OCI-LY7 (cell line): ENCODE measurements at regions not wholly inside any gene's neighbourhood (a gene's known extent, or its start where the extent isn't known, plus 50 kb on each side); places are given as distances from the start of the nearest gene placed in this dataset.
"Not testable (repeated sequence)": the region's sequence is repeated elsewhere in the genome, so short reads cannot be mapped to it uniquely, and the experiment has no call there.

Experiments
- BruUV-seq: library from RNA; stranded (reverse); fragments of 400-500 nt; replicated peaks from 2 replicates; lab custom pipeline; 2021; lab: Mats Ljungman, UMichigan
- CTCF ChIA-PET: fragments of 300-600 bp; sonication (Branson Sonifier 250); formaldehyde crosslinking; loops from one replicate; lab custom pipeline; 2022; ENCODE audit warnings: antibody characterized with exemption; ENCODE audit not compliant: unreplicated experiment; lab: Charles Lee
- POLR2A ChIA-PET: fragments of 300-600 bp; sonication (Branson Sonifier 250); formaldehyde crosslinking; loops from one replicate; lab custom pipeline; 2022; ENCODE audit warnings: antibody characterized with exemption; lab: Charles Lee
- DNase-seq: peaks from one replicate; pipeline ENCODE4 v3.0.0-alpha.2; 2015; ENCODE audit warnings: low spot score
- H2AFZ ChIP-seq: fragments of 200-600 bp; sonication (generic), shearing (Covaris generic); 2 replicates; pipeline ENCODE4 v1.6.1; 2014; ENCODE audit warnings: mild to moderate bottlenecking, antibody characterized with exemption, low read length, moderate library complexity
- H3K27ac ChIP-seq: fragments of 200-600 bp; sonication (generic); 2 replicates; pipeline ENCODE4 v1.5.1; 2014; ENCODE audit warnings: mixed run types, low read depth, mild to moderate bottlenecking, moderate library complexity, low read length, inconsistent platforms; ENCODE audit not compliant: poor library complexity, severe bottlenecking
- H3K36me3 ChIP-seq: fragments of 200-600 bp; sonication (generic); 2 replicates; pipeline ENCODE4 v1.6.1; 2014; ENCODE audit warnings: mild to moderate bottlenecking, antibody characterized with exemption, low read length, moderate library complexity, mixed read lengths; ENCODE audit not compliant: insufficient read depth
- H3K4me1 ChIP-seq: fragments of 200-600 bp; sonication (generic); 2 replicates; pipeline ENCODE4 v1.5.1; 2014; ENCODE audit warnings: mild to moderate bottlenecking, low read length; ENCODE audit not compliant: insufficient read depth, poor library complexity, severe bottlenecking
- H3K4me2 ChIP-seq: fragments of 200-600 bp; sonication (generic); 2 replicates; pipeline ENCODE4 v1.6.1; 2014; ENCODE audit warnings: mild to moderate bottlenecking, low read length
- H3K4me3 ChIP-seq: fragments of 200-600 bp; sonication (generic); 2 replicates; pipeline ENCODE4 v1.5.1; 2014; ENCODE audit warnings: mild to moderate bottlenecking, low read depth, low read length; ENCODE audit not compliant: poor library complexity, severe bottlenecking
- H3K79me2 ChIP-seq: fragments of 200-600 bp; sonication (generic); 2 replicates; pipeline ENCODE4 v1.6.1; 2016; ENCODE audit warnings: low read depth, mild to moderate bottlenecking, low read length, moderate library complexity, mixed read lengths; ENCODE audit not compliant: insufficient read depth
- H3K9me2 ChIP-seq: fragments of 200-600 bp; sonication (generic); 2 replicates; pipeline ENCODE4 v1.6.1; 2016; ENCODE audit warnings: mild to moderate bottlenecking, low read length, mixed read lengths; ENCODE audit not compliant: insufficient read depth
- H3K9me3 ChIP-seq: fragments of 200-600 bp; sonication (generic); 2 replicates; pipeline ENCODE4 v1.6.1; 2014; ENCODE audit warnings: mild to moderate bottlenecking, mixed run types, low read length, mixed read lengths
- H4K20me1 ChIP-seq: fragments of 200-600 bp; sonication (generic); 2 replicates; pipeline ENCODE4 v1.6.1; 2014; ENCODE audit warnings: mild to moderate bottlenecking, antibody characterized with exemption, low read length, moderate library complexity, mixed read lengths; ENCODE audit not compliant: insufficient read depth
- intact Hi-C: fragments of 100-400 bp; cut with micrococcal nuclease; formaldehyde crosslinking; loops from one replicate; pipeline ENCODE4 v1.10.0; 2022; ENCODE audit not compliant: unreplicated experiment

DNA sequence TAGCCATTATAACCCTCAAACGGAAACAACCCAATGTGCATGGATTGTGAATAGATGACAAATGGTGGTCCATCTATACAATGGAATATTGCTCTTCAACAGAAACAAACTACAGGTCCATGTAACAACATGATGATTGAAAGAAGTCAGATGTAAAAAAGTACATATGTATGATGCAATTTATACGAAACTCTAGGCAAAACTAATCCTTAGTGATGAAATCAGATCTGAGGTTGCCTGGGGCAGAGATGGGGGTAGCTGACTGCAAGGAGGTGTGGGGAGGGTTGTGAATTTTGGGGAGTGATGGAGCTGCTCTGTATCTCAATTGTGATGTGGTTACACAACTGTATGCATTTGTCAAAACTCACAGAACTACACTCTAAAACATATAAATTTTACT, 57.0 kb upstream of the RABL2A start:
- H3K9me3 ChIP-seq, H3K79me2 ChIP-seq, H3K27ac ChIP-seq, H3K4me1 ChIP-seq, H3K4me2 ChIP-seq, CTCF ChIA-PET, POLR2A ChIA-PET, DNase-seq, H4K20me1 ChIP-seq, H3K9me2 ChIP-seq, H3K4me3 ChIP-seq, H2AFZ ChIP-seq, BruUV-seq, H3K36me3 ChIP-seq, intact Hi-C loops: not testable (repeated sequence)

DNA sequence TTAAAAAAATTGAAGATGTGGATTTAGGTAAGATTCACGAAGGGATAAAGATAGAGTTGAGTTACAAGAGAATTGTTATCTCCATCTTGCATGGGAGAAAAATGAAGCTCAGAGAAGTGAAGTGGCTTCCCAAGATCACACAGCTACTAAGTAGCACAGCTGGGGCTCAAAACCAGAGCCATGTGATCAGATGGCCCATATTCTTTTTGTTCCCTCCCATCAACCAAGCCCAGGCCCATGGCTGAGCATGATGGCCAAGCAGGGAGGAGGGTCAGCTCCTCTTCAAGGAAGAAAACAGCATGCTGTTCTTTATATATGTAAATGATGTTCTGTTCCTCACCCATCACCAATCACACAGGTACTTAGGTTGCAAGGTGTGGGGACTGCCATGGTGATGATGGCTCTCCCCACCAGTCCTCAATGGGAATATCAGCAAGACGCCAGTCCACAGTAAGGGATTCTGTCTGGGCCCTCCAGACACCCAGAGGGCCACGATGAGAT, 56.5 kb upstream of the RABL2A start:
- BruUV-seq = not testable (repeated sequence)

DNA sequence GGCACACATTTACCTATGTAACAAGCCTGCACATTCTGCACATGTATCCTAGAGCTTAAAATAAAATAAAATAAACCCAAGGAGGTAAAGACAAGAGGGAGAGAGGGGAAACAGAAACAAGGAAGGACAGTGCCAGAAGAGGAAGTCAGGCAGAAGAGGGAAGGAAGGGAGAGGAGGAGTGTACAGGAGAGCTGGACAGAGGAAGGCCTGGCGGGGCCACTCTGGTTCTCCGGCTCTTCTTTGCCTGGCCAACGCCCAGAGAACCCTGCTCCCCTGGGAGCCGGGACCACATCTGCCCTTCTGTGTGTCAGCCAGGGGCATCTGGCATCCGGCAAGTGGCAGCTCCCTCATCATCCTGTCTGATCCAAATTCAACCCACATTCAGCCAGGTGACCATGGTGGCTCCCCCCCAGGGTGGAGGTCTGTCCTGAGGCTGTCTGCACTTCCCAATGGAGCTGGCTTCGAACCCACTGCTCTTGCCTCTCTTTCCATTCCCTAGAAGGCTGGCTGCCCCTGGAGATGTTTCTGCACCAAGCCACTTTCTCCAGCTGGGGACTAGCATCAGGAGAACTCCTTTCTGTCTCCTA, 55.5 kb upstream of the RABL2A start:
- H3K27ac ChIP-seq, H3K4me3 ChIP-seq, H3K4me2 ChIP-seq, H2AFZ ChIP-seq, POLR2A ChIA-PET, BruUV-seq, H3K9me2 ChIP-seq, intact Hi-C loops, H3K4me1 ChIP-seq, H3K9me3 ChIP-seq, CTCF ChIA-PET, H4K20me1 ChIP-seq, DNase-seq, H3K79me2 ChIP-seq, H3K36me3 ChIP-seq: not testable (repeated sequence)

More for the DNA sequence above, 56.5 kb upstream of the RABL2A start:
- CTCF ChIA-PET, H3K79me2 ChIP-seq, H4K20me1 ChIP-seq, DNase-seq, intact Hi-C loops, H3K27ac ChIP-seq, H3K9me2 ChIP-seq, H2AFZ ChIP-seq, H3K4me2 ChIP-seq, H3K4me3 ChIP-seq, POLR2A ChIA-PET, H3K4me1 ChIP-seq, H3K9me3 ChIP-seq, H3K36me3 ChIP-seq: not testable (repeated sequence)

DNA sequence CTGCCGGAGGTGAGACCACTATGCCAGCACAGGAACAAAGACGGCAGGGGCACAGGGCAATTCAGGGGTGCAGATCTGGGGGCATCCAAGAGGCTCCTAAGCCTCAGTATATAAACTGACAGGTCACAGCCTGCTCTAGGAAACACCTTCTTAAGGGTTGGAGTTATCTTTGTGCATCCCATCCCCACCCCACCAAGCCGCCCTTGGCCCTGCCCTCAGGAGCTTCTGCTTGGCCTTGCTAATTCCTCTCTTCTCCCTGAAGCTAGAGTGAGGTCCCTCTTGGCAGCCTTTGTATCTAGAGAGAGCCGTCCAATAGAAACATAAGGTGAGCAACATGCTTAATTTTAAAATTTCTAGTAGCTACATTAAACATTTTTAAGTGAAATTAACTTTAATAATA, 51.3 kb upstream of the RABL2A start:
- CTCF ChIA-PET, H3K36me3 ChIP-seq, H3K79me2 ChIP-seq, H3K9me2 ChIP-seq, H3K4me1 ChIP-seq, H3K9me3 ChIP-seq, DNase-seq, H3K4me3 ChIP-seq, H4K20me1 ChIP-seq, H3K4me2 ChIP-seq, H2AFZ ChIP-seq, H3K27ac ChIP-seq, POLR2A ChIA-PET, intact Hi-C loops, BruUV-seq: not testable (repeated sequence)

DNA sequence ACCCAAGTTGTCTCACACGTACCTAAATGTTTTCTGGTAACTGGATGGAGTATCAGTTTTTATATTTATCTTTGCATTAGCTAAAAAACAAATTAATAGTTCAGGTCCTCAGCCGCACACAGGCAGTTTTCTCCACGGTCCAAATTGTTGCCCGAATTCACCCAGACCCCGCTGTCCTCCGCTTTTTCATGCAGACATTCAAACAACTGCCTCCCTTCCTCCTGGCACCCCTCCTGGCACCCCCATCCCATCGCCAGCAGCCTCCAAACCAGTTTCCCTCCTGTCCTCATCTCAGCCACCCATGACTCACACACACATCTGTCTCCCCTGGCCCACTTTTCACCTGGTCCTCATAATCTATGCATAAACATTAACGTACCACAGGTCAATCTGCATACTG, 50.7 kb upstream of the RABL2A start:
- H3K9me3 ChIP-seq, H3K36me3 ChIP-seq, BruUV-seq, H3K4me2 ChIP-seq, intact Hi-C loops, H3K9me2 ChIP-seq, H3K79me2 ChIP-seq, H4K20me1 ChIP-seq, POLR2A ChIA-PET, H3K4me3 ChIP-seq, CTCF ChIA-PET, H2AFZ ChIP-seq, H3K27ac ChIP-seq, H3K4me1 ChIP-seq, DNase-seq: not testable (repeated sequence)
